Activated CD4-positive, alpha-beta T cell treated with anti-CD3 and anti-CD28 coated beads, Interleukin-2, amount 10 ng/mL, durations not matched to agents 24 days and 14 days (primary cell): ENCODE measurements at regions not wholly inside any gene's neighbourhood (a gene's known extent, or its start where the extent isn't known, plus 50 kb on each side); places are given as distances from the start of the nearest gene placed in this dataset.

Experiments
- DNase-seq: peaks from one replicate; pipeline ENCODE4 v3.0.0; 2022
- H3K27ac Mint-ChIP-seq: one replicate; pipeline ENCODE4 v1.8.0; 2022; ENCODE audit warnings: mild to moderate bottlenecking, mixed read lengths
- H3K27me3 Mint-ChIP-seq: one replicate; pipeline ENCODE4 v1.8.0; 2022; ENCODE audit warnings: mixed read lengths
- H3K36me3 Mint-ChIP-seq: one replicate; pipeline ENCODE4 v1.8.0; 2022; ENCODE audit warnings: low read depth, mild to moderate bottlenecking, mixed read lengths
- H3K4me1 Mint-ChIP-seq: one replicate; pipeline ENCODE4 v1.8.0; 2021; ENCODE audit warnings: mixed read lengths
- H3K4me3 Mint-ChIP-seq: one replicate; pipeline ENCODE4 v1.8.0; 2022; ENCODE audit warnings: mild to moderate bottlenecking, moderate library complexity, mixed read lengths
- H3K9me3 Mint-ChIP-seq: one replicate; pipeline ENCODE4 v1.8.0; 2021; ENCODE audit warnings: mixed read lengths
- intact Hi-C: fragments of 100-400 bp; cut with micrococcal nuclease; formaldehyde crosslinking; loops from one replicate; pipeline ENCODE4 v1.15.1; 2023

DNA sequence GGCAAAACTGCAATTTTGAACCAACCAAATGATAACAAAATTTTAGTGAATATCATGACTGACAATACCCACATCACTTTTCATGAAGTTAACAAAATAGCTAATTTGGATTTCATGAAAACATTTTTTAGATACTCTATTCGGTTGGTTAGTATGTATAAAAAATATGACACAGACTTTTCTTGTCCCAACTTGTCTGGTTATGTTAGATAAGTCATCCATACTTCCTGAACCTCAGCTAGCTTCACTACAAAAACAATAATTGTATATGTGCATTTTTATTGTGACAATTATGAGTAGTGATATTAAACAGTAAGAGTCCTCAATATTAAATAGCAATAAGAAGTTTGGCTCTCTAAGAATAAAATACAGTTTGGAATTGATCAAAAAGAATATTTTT lies 408.1 kb upstream of the DSEL start:
- no peaks in the 10 kb centered on the region for H3K4me1 Mint-ChIP-seq
- H3K36me3 Mint-ChIP-seq, result no peaks in the 10 kb centered on the region
- H3K4me3 Mint-ChIP-seq, result no peak overlapping the region
- H3K27ac Mint-ChIP-seq, result no peak overlapping the region
- H3K27me3 Mint-ChIP-seq, result no peaks in the 10 kb centered on the region
- DNase-seq, result no peak
- no peaks in the 10 kb centered on the region for H3K9me3 Mint-ChIP-seq
- intact Hi-C loops, result no loop called here

DNA sequence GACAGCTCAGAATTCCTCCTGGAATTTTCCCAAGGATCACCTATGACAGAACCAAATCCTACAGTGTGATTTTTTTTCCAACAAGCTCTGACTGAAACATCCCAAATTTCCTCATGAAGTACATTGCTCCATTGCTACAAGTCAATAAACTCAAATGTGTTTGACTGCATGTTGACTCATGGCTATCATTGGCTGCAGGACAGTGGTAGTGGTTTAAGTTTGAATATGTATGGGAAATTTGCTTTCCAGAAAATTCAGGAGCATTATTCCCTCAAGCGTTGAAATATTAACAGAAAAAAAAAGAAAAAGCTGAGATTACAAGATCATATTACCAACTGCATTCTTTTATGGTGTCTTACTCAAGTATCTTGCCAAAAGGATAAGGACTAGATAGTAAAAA lies 402.8 kb upstream of the DSEL start:
- H3K36me3 Mint-ChIP-seq, result no peaks in the 10 kb centered on the region
- H3K27me3 Mint-ChIP-seq, result no peaks in the 10 kb centered on the region
- no peak for DNase-seq
- H3K9me3 Mint-ChIP-seq, result no peaks in the 10 kb centered on the region
- H3K27ac Mint-ChIP-seq, result no peak overlapping the region
- H3K4me1 Mint-ChIP-seq, result no peaks in the 10 kb centered on the region
- intact Hi-C loops, result no loop called here
- no peak overlapping the region for H3K4me3 Mint-ChIP-seq

DNA sequence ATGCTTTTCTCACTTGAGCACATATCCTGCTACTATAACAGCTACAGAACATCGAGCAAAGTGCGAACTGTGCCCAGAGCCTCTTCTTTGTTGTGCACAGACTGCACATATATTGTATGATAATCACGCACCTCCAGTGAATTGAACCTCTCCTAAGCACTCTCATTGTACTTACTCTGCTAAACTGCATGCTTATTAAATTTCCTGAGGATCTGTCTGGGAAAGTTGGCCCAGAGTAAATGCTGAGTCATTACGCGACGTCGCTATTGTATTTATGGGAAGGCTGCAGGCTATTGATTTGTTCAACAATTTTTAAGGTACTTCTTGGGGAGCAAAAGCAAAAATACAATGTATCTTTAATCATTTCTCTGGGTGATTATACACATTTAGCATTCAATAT lies 399.6 kb upstream of the DSEL start:
- no peak overlapping the region for H3K27ac Mint-ChIP-seq
- no peaks in the 10 kb centered on the region for H3K9me3 Mint-ChIP-seq
- H3K4me1 Mint-ChIP-seq, result no peaks in the 10 kb centered on the region
- no peak for DNase-seq
- no peaks in the 10 kb centered on the region for H3K27me3 Mint-ChIP-seq
- H3K36me3 Mint-ChIP-seq, result no peaks in the 10 kb centered on the region
- intact Hi-C loops, result no loop called here
- no peak overlapping the region for H3K4me3 Mint-ChIP-seq

DNA sequence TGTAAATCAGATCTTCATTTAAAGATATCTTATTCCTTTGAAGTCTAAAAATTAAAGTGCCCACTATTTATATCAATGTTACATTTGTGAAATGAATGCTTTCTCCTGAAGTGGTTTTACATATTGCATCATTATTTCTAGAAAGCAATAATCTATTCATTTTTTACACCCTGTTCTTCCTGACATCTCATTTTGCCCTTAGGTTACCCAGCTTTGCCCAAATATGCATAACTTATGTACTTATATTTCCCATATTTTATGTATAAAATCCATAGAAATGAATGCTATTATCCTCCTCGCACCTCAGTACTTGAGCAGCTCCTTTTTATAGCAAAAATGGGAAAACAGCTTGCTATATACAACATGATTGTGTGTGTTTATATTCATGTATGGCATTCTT lies 396.5 kb upstream of the DSEL start:
- DNase-seq, result no peak
- Mint-ChIP-seq H3K27me3 (no peaks in the 10 kb centered on the region), H3K9me3 (no peaks in the 10 kb centered on the region), H3K36me3 (no peaks in the 10 kb centered on the region), H3K27ac (no peak overlapping the region), H3K4me1 (no peaks in the 10 kb centered on the region), H3K4me3 (no peak overlapping the region)
- intact Hi-C loops, result no loop called here

DNA sequence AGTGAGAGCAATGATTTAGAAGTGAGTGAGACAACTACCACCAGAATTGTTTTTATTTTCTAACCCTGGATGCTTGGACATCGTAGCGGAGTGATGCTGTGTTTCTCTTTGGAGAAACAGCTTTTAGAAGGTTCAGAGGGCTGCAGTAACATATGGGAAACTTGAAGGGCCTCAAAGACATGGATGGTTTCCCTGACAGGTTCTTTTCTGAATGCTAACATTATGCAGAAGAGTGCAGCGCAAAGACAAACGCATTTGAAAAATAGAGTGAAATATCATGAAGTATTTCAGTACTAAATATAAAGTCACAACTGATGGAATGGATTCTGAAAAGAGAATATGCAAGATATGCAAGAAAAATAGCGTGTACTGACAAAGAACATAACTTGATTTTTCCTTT lies 385.1 kb upstream of the DSEL start:
- Mint-ChIP-seq H3K36me3 (no peaks in the 10 kb centered on the region), H3K27ac (no peak overlapping the region), H3K4me1 (no peaks in the 10 kb centered on the region), H3K27me3 (no peaks in the 10 kb centered on the region), H3K9me3 (no peaks in the 10 kb centered on the region), H3K4me3 (no peak overlapping the region)
- intact Hi-C loops, result no loop called here
- DNase-seq, result no peak

DNA sequence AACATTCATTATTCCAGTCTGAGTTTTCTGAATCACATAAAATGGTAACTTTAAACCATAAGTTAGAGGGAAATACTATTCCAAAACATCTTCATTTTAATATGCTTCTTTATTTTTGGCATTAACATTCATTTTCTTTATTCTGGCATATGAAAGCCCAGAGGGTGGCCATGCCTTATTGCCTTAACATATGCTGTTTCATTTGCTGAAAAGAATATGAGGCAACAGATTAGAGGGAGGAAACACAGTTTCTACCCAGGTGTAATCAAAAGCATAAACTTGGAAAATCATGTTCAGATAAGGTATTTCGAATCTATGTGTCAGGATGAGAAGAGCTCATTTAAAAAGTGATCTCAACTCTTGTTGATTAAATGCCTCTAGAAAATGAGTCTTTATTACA lies 379.9 kb upstream of the DSEL start:
- H3K4me1 Mint-ChIP-seq, result no peaks in the 10 kb centered on the region
- no peak overlapping the region for H3K4me3 Mint-ChIP-seq
- no peak for DNase-seq
- H3K27me3 Mint-ChIP-seq, result no peaks in the 10 kb centered on the region
- H3K9me3 Mint-ChIP-seq, result no peaks in the 10 kb centered on the region
- H3K36me3 Mint-ChIP-seq, result no peaks in the 10 kb centered on the region
- H3K27ac Mint-ChIP-seq, result no peak overlapping the region
- intact Hi-C loops, result no loop called here

DNA sequence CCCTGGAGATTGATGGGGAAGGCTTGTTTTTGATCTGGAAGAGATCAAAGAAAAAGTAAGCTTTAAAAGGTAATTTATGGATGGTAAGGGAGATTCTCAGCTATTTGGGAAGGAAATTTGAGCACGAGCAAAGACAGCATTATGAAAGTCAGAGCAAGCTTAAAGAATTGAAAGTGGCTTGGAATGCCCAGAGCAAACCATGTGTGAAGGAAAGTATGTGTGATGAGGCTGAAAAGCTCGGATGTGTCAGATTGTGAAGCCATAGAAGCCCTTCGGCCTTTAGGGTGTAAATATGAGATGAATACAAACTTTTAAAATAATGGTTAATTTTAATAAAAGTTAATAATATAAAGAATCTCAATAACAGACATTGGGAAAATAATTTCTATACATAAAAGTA lies 377.4 kb upstream of the DSEL start:
- DNase-seq, result no peak
- H3K36me3 Mint-ChIP-seq, result no peaks in the 10 kb centered on the region
- intact Hi-C loops, result no loop called here
- no peaks in the 10 kb centered on the region for H3K9me3 Mint-ChIP-seq
- H3K27me3 Mint-ChIP-seq, result no peaks in the 10 kb centered on the region
- no peak overlapping the region for H3K4me3 Mint-ChIP-seq
- no peaks in the 10 kb centered on the region for H3K4me1 Mint-ChIP-seq
- no peak overlapping the region for H3K27ac Mint-ChIP-seq

DNA sequence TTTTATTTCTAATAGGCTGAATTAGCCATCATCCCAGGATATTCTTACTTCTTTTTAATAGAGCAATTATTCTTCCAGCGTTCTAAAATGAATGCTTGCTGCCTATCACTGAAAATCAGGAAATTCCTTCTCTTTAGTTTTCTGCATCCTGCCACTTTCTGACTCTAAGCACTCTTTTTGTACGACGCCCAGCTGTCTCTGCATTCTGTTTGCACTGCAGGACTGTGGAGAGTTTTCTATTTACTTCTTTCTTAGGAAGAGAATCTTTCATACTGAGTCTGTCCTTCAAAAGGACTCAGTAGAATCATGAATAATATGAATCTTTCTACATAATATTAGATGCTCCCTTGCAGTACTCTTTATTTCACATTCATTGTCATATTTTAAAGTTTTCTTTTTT lies 360.4 kb upstream of the DSEL start:
- H3K36me3 Mint-ChIP-seq, result no peaks in the 10 kb centered on the region
- no peak overlapping the region for H3K4me3 Mint-ChIP-seq
- intact Hi-C loops, result no loop called here
- H3K4me1 Mint-ChIP-seq, result no peaks in the 10 kb centered on the region
- H3K27me3 Mint-ChIP-seq, result no peaks in the 10 kb centered on the region
- DNase-seq, result no peak
- H3K27ac Mint-ChIP-seq, result no peak overlapping the region
- no peaks in the 10 kb centered on the region for H3K9me3 Mint-ChIP-seq

DNA sequence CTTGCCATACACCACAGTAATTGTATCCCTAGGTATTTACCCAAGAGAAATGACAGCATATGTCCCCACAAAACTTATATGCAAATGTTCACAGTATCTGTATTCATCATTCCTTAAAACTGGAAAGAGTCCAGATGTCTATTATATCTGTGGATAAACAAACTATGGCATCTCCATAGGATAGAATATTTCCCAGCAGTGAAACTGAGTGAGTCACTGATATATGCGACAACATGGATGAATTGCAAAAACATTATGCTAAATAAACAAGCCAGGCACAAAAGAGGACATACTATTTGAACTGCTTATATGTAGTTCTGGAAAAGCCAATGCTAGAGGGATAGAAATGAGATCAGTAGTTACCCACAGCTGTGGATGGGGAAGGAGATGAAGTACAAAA lies 359.4 kb upstream of the DSEL start:
- intact Hi-C loops, result no loop called here
- Mint-ChIP-seq H3K9me3 (no peaks in the 10 kb centered on the region), H3K36me3 (no peaks in the 10 kb centered on the region), H3K27me3 (no peaks in the 10 kb centered on the region), H3K4me3 (no peak overlapping the region), H3K4me1 (no peaks in the 10 kb centered on the region), H3K27ac (no peak overlapping the region)
- no peak for DNase-seq

DNA sequence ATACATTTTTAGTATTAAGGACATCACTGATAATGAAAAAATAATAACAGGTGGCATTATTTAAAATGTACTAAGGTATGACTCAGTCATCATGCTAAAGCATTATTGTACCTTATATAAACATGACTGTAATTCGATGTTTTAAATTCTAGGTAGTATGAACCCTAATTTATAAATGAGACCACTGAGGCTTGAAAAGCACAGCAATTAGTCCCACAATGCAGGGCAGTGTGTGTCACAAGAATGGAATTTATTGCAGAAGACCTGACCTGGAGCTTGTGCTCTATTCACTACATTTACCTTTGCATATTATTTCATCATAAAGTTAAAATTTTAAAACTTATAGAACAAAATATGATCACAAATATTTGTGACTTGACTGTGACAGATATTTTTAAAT lies 358.5 kb upstream of the DSEL start:
- intact Hi-C loops, result no loop called here
- H3K4me3 Mint-ChIP-seq, result no peak overlapping the region
- no peaks in the 10 kb centered on the region for H3K36me3 Mint-ChIP-seq
- no peaks in the 10 kb centered on the region for H3K4me1 Mint-ChIP-seq
- no peak for DNase-seq
- H3K27me3 Mint-ChIP-seq, result no peaks in the 10 kb centered on the region
- no peak overlapping the region for H3K27ac Mint-ChIP-seq
- no peaks in the 10 kb centered on the region for H3K9me3 Mint-ChIP-seq

DNA sequence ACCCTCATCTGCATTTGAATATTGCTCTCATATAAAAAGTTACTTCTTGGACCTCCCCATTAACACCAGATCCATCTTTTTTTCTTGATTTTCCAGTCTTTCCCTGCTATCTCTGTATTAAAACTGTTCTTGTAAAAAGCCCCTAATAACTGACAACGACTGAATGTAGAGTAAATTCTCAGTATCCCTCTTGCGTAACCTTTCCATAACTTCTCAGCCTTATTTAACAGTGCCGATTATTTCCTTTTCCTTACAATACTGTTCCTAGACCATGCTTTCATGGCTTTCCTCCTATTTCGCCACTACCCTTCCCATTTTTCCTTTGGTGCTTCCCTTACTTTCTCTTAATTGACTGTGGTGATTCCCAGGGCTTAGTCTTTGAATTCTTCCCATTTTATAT lies 348.9 kb upstream of the DSEL start:
- Mint-ChIP-seq H3K4me1 (no peaks in the 10 kb centered on the region), H3K4me3 (no peak overlapping the region), H3K27me3 (no peaks in the 10 kb centered on the region), H3K27ac (no peak overlapping the region), H3K9me3 (no peaks in the 10 kb centered on the region), H3K36me3 (no peaks in the 10 kb centered on the region)
- intact Hi-C loops, result no loop called here
- no peak for DNase-seq

DNA sequence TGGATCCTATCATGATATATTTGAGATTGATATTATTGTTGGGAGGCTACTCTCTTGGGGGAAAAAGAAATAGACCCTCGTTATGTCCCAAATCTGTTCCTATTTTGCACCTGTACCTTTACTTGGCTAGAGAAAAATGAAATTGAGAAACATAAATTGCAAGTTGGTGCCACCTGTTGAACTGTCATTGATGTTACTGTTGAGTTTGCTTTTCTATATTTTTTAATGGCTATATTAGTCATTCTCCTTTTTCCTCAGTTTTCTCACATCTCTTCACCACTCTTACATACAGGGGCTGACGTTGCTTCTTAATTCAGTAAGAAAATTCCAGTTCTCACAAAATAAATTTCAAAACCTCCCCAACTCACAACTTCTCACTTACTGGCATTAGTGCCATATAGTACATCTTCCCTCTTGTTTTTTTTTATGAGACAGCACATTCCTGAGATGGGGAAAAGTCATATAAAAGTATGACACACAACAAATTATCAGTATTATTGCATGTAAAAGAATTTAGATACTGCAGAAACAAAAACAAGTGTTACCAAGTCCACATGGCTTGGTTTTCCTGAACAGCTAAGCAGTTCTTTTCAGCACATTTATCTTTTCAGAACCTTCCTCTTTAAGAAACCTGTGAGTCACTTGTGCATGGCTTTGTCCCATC lies 348.3 kb upstream of the DSEL start:
- H3K27me3 Mint-ChIP-seq, result no peaks in the 10 kb centered on the region
- DNase-seq, result no peak
- no peaks in the 10 kb centered on the region for H3K36me3 Mint-ChIP-seq
- H3K27ac Mint-ChIP-seq, result no peak overlapping the region
- H3K4me1 Mint-ChIP-seq, result no peaks in the 10 kb centered on the region
- H3K4me3 Mint-ChIP-seq, result no peak overlapping the region
- no peaks in the 10 kb centered on the region for H3K9me3 Mint-ChIP-seq
- intact Hi-C loops, result no loop called here

DNA sequence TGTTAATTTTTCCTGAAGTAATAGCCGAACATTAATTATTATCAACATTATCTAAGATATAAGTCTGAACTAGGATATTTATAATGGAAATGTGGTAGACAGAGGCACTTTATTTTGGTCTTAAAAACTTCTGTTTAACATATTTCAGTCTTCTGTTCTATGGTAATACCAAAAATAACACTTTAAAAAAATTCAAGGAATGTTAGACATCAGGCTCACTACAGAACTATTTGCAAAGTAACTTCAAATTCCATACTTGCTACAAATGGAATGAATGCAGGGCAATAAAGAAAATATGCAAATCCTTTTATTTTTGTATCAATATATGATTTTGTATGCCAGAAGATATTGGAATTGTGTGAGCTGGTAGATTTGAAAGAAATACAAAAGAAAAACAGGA lies 345.5 kb upstream of the DSEL start:
- Mint-ChIP-seq H3K4me1 (no peaks in the 10 kb centered on the region), H3K9me3 (no peaks in the 10 kb centered on the region), H3K27me3 (no peaks in the 10 kb centered on the region), H3K4me3 (no peak overlapping the region), H3K36me3 (no peaks in the 10 kb centered on the region), H3K27ac (no peak overlapping the region)
- no peak for DNase-seq
- intact Hi-C loops, result no loop called here

DNA sequence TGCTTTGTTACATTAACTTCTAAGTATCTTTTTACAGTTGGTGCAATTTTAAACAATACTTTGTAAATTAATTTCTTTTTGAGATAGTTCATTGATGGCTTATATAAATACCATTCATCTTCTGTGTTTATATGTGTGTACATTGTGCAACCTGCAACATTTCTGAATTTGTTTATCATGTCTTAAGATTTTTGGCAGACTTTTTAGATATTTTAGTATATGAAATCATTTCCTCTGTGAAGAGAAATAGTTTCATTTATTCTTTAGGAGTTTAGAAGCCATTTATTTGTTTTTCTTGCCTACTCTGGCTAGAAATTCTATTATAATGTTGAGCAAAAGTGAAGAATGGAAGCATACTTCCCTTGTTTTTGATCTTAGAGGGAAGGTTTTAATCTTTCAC lies 337.8 kb upstream of the DSEL start:
- no peaks in the 10 kb centered on the region for H3K4me1 Mint-ChIP-seq
- H3K27ac Mint-ChIP-seq, result no peak overlapping the region
- intact Hi-C loops, result no loop called here
- H3K36me3 Mint-ChIP-seq, result no peaks in the 10 kb centered on the region
- H3K9me3 Mint-ChIP-seq, result no peaks in the 10 kb centered on the region
- no peaks in the 10 kb centered on the region for H3K27me3 Mint-ChIP-seq
- no peak for DNase-seq
- H3K4me3 Mint-ChIP-seq, result no peak overlapping the region

DNA sequence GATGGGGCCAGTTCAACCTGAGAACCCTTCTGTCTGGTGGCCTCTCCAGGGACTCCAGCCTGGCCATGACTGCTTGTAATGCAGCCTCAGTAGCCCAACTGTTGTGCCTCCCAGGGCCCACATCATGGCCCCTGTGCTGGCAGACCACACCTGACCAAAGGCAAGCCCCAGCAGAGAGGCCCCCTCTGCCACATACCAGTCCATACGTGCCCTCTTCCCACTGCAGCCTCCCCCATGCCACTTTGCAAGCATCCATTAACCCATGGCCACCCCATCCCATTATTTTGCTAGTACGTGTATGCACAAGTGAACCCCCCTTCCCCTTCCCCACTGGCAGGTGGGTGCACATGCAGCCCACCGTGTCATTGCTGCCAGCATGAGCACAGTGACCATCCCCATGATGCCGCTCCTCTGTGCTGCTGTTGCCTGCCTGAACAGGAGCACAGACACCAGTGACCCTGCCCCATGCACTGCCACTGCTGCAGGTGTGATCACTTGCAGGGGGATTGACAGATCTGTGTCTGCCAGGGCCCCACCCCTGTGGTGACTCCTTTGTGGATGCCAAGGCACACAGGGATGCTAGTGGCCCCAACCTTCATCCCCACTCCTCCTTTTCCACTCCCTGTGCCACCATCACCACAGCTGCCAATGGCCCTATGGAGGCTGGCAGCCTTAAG lies 330.0 kb upstream of the DSEL start:
- H3K9me3 Mint-ChIP-seq, result no peaks in the 10 kb centered on the region
- H3K27me3 Mint-ChIP-seq, result no peaks in the 10 kb centered on the region
- intact Hi-C loops, result no loop called here
- no peak for DNase-seq
- no peaks in the 10 kb centered on the region for H3K36me3 Mint-ChIP-seq
- no peak overlapping the region for H3K4me3 Mint-ChIP-seq
- H3K4me1 Mint-ChIP-seq, result no peaks in the 10 kb centered on the region
- H3K27ac Mint-ChIP-seq, result no peak overlapping the region
